Loucy (cell line): ENCODE measurements at regions not wholly inside any gene's neighbourhood (a gene's known extent, or its start where the extent isn't known, plus 50 kb on each side); places are given as distances from the start of the nearest gene placed in this dataset.
"Not testable (repeated sequence)": the region's sequence is repeated elsewhere in the genome, so short reads cannot be mapped to it uniquely, and the experiment has no call there.

Source experiments
- H2AFZ ChIP-seq: fragments of 200-600 bp; sonication (generic); 2 replicates; pipeline ENCODE4 v1.6.0; 2016; ENCODE audit warnings: antibody characterized with exemption, mild to moderate bottlenecking, low read length, moderate library complexity
- H3F3A ChIP-seq: fragments of 200-600 bp; 2 replicates; pipeline ENCODE4 v1.6.0; 2016; ENCODE audit warnings: antibody characterized with exemption, low read depth, mild to moderate bottlenecking
- H3K27me3 ChIP-seq: fragments of 200-600 bp; sonication (generic); 2 replicates; pipeline ENCODE4 v1.6.1; 2014; ENCODE audit warnings: low read length, mild to moderate bottlenecking; ENCODE audit not compliant: insufficient read depth, poor library complexity, severe bottlenecking
- H3K36me3 ChIP-seq: fragments of 200-600 bp; sonication (generic); 2 replicates; pipeline ENCODE4 v1.6.1; 2016; ENCODE audit warnings: low read length; ENCODE audit not compliant: insufficient read depth
- H3K4me1 ChIP-seq: fragments of 200-600 bp; sonication (generic); 2 replicates; pipeline ENCODE4 v1.5.1; 2014; ENCODE audit warnings: low read length, mild to moderate bottlenecking; ENCODE audit not compliant: insufficient read depth, poor library complexity, severe bottlenecking
- H3K4me2 ChIP-seq: fragments of 200-600 bp; sonication (generic); 2 replicates; pipeline ENCODE4 v1.6.0; 2014; ENCODE audit warnings: antibody characterized with exemption, low read length, low read depth, mild to moderate bottlenecking; ENCODE audit not compliant: poor library complexity, severe bottlenecking
- H3K4me3 ChIP-seq: fragments of 200-600 bp; sonication (generic); 2 replicates; pipeline ENCODE4 v1.5.1; 2014; ENCODE audit warnings: low read length, mild to moderate bottlenecking, mixed read lengths; ENCODE audit not compliant: poor library complexity, severe bottlenecking
- H3K79me2 ChIP-seq: fragments of 200-600 bp; sonication (generic); 2 replicates; pipeline ENCODE4 v1.6.1; 2014; ENCODE audit warnings: low read length; ENCODE audit not compliant: insufficient read depth
- H3K9ac ChIP-seq: fragments of 200-600 bp; sonication (generic); 2 replicates; pipeline ENCODE4 v1.6.0; 2014; ENCODE audit warnings: mild to moderate bottlenecking, low read depth, low read length, moderate library complexity; ENCODE audit not compliant: poor library complexity, severe bottlenecking
- H3K9me2 ChIP-seq: fragments of 200-600 bp; sonication (generic); replicated peaks from 2 replicates; pipeline ENCODE4 v1.6.1; 2016; ENCODE audit warnings: low read depth, low read length, mixed read lengths
- H3K9me3 ChIP-seq: fragments of 200-600 bp; sonication (generic); 2 replicates; pipeline ENCODE4 v1.6.1; 2014; ENCODE audit warnings: mild to moderate bottlenecking, antibody characterized with exemption, low read length, low read depth; ENCODE audit not compliant: insufficient read depth
- H4K20me1 ChIP-seq: fragments of 200-600 bp; sonication (generic); 2 replicates; pipeline ENCODE4 v1.6.0; 2014; ENCODE audit warnings: antibody characterized with exemption, low read length, mild to moderate bottlenecking; ENCODE audit not compliant: insufficient read depth, poor library complexity, severe bottlenecking
- EZH2phosphoT487 ChIP-seq: fragments of 200-600 bp; IDR thresholded peaks from 2 replicates; pipeline ENCODE4 v1.6.1; 2018; ENCODE audit warnings: antibody characterized with exemption, mild to moderate bottlenecking, moderate library complexity, borderline replicate concordance
- TF ChIP-seq, protein P1 (sequence below): fragments of 200-600 bp; sonication (generic); conservative IDR thresholded peaks from 2 replicates; pipeline ENCODE4 v1.5.1; 2014; ENCODE audit warnings: mild to moderate bottlenecking, antibody characterized with exemption, low read length

GRCh38 chr10:11403646-11404045 is 207.8 kb downstream of the USP6NL start:
- H3F3A ChIP-seq, H3K36me3 ChIP-seq, H3K27me3 ChIP-seq, H3K79me2 ChIP-seq, H2AFZ ChIP-seq, H4K20me1 ChIP-seq, H3K9me2 ChIP-seq: not testable (repeated sequence)
- H3K4me1 ChIP-seq = peaks cover 46% of the 10 kb centered on the region
- H3K4me2 ChIP-seq = peak overlapping the region; percentile 69
- H3K4me3 ChIP-seq = peak overlapping the region; percentile 63
- H3K9me3 ChIP-seq = peaks cover 16% of the 10 kb centered on the region; the same call in 1 of the 2 replicates
- H3K9ac ChIP-seq = peak overlapping the region; percentile 59

DNA sequence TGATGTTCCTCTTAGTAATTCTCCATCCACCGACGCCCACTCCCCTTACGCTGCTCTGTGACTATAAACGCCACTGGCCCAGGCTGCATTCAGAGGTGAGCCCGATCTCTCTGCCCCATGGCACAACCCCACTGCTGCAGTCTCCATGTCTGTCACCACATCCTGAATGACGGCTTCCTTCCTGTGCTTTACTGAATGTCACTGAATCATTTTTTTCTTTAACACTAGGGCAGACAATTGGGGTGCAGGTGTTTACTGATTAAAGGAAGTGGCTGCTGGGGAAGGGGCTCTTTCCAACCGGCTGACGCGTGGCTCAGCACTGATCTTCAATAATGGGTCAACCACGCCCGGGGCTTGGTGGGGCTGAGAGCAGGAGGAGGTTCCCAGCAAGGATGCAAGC is 208.3 kb downstream of the USP6NL start:
- peak overlapping the region; percentile 59 for H3K9ac ChIP-seq

GRCh38 chr10:11402392-11402791 is 209.1 kb downstream of the USP6NL start:
- Histone ChIP-seq H3K27me3 (no peaks in the 10 kb centered on the region), H3K79me2 (no peaks in the 10 kb centered on the region), H4K20me1 (no peaks in the 10 kb centered on the region), H3K4me2 (peak overlapping the region; percentile 69), H3K36me3 (no peaks in the 10 kb centered on the region), H3F3A (no peaks in the 10 kb centered on the region; the same call in 1 of the 2 replicates), H3K4me3 (peak overlapping the region; percentile 63), H3K9ac (peak overlapping the region; percentile 59), H3K4me1 (peaks cover 46% of the 10 kb centered on the region), H2AFZ (no peak overlapping the region), H3K9me3 (peaks cover 16% of the 10 kb centered on the region; the same call in 1 of the 2 replicates), H3K9me2 (no peaks in the 10 kb centered on the region)
- TF ChIP-seq, protein P1, sequence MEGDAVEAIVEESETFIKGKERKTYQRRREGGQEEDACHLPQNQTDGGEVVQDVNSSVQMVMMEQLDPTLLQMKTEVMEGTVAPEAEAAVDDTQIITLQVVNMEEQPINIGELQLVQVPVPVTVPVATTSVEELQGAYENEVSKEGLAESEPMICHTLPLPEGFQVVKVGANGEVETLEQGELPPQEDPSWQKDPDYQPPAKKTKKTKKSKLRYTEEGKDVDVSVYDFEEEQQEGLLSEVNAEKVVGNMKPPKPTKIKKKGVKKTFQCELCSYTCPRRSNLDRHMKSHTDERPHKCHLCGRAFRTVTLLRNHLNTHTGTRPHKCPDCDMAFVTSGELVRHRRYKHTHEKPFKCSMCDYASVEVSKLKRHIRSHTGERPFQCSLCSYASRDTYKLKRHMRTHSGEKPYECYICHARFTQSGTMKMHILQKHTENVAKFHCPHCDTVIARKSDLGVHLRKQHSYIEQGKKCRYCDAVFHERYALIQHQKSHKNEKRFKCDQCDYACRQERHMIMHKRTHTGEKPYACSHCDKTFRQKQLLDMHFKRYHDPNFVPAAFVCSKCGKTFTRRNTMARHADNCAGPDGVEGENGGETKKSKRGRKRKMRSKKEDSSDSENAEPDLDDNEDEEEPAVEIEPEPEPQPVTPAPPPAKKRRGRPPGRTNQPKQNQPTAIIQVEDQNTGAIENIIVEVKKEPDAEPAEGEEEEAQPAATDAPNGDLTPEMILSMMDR = no peak
- TF ChIP-seq EZH2phosphoT487 = no peak

More for the DNA sequence above, 208.3 kb downstream of the USP6NL start:
- TF ChIP-seq, protein P1 = no peak
- TF ChIP-seq EZH2phosphoT487 = no peak
- peaks cover 45% of the 10 kb centered on the region for H3K4me1 ChIP-seq
- H3K79me2 ChIP-seq = no peaks in the 10 kb centered on the region
- no peaks in the 10 kb centered on the region for H3K9me2 ChIP-seq
- H3K27me3 ChIP-seq = no peaks in the 10 kb centered on the region
- H3K4me3 ChIP-seq = peak overlapping the region; percentile 63
- no peak overlapping the region for H2AFZ ChIP-seq
- H3K9me3 ChIP-seq = peaks cover 16% of the 10 kb centered on the region; the same call in 1 of the 2 replicates
- no peaks in the 10 kb centered on the region for H4K20me1 ChIP-seq
- H3F3A ChIP-seq = no peaks in the 10 kb centered on the region; the same call in 1 of the 2 replicates
- no peaks in the 10 kb centered on the region for H3K36me3 ChIP-seq
- peak overlapping the region; percentile 69 for H3K4me2 ChIP-seq
